Stomach (tissue), 8 donors: ENCODE measurements at regions not wholly inside any gene's neighbourhood (a gene's known extent, or its start where the extent isn't known, plus 50 kb on each side); places are given as distances from the start of the nearest gene placed in this dataset.
"Not testable (repeated sequence)": the region's sequence is repeated elsewhere in the genome, so short reads cannot be mapped to it uniquely, and the experiment has no call there.

ENCODE experiments used
- DNase-seq, 2 donors: peaks; one replicate each; pipeline versions ENCODE4 v3.0.0 to v3.0.0-alpha.2; 2013 to 2019
- H3K27ac ChIP-seq, 5 donors: fragments of 200-600 bp in 4 of 5; sonication (generic) in 4 of 5; one replicate each; pipeline ENCODE4 v1.5.1; 2013 to 2019; ENCODE audit warnings: mild to moderate bottlenecking in 1 of 5, moderate library complexity in 1 of 5
- H3K27me3 ChIP-seq, 3 donors: fragments of 200-600 bp; sonication (generic); one replicate each; pipeline ENCODE4 v1.5.1; 2017 to 2019; ENCODE audit warnings: mixed run types in 1 of 3
- H3K36me3 ChIP-seq, 4 donors: fragments of 200-600 bp; sonication (generic); 1 replicate in 3 of 4; 2 replicates in 1 of 4; pipeline ENCODE4 v1.5.1; 2016 to 2019
- H3K4me1 ChIP-seq, 4 donors: fragments of 200-600 bp; sonication (generic); one replicate each; pipeline ENCODE4 v1.5.1; 2016 to 2019
- H3K4me3 ChIP-seq, 4 donors: fragments of 200-600 bp; sonication (generic) in 3 of 4; one replicate each; pipeline ENCODE4 v1.5.1; 2016 to 2019; ENCODE audit warnings: mild to moderate bottlenecking in 1 of 4
- H3K9me3 ChIP-seq, 4 donors: fragments of 200-600 bp; sonication (generic); one replicate each; pipeline ENCODE4 v1.5.1; 2016 to 2019
- EP300 ChIP-seq: sonication (generic); formaldehyde crosslinking; IDR thresholded peaks from one replicate; pipeline ENCODE4 v1.6.1; 2017; ENCODE audit warnings: antibody characterized with exemption
- POLR2A ChIP-seq, 4 donors: fragments of 450-650 bp; IDR thresholded peaks; one replicate each; pipeline ENCODE4 v1.6.1; 2016; ENCODE audit warnings: antibody characterized with exemption in 4 of 4, control low read depth in 2 of 4, mild to moderate bottlenecking in 1 of 4, moderate library complexity in 1 of 4
- POLR2AphosphoS5 ChIP-seq, 3 donors: sonication (generic); formaldehyde crosslinking; IDR thresholded peaks; one replicate each; pipeline ENCODE4 v1.6.1; 2016; ENCODE audit warnings: antibody characterized with exemption in 3 of 3
- WGBS, 5 donors: extraction: QIAGEN DNeasy Blood & Tissue Kit in 3 of 5; methylation state at CpG; one replicate each; pipeline versions ENCODE4 v1.1.5 to v1.1.7; 2013 to 2018; 5-methylcytosine and 5-hydroxymethylcytosine counted together
- intact Hi-C: fragments of 100-400 bp; cut with DNase I; formaldehyde crosslinking; loops from one replicate; pipeline ENCODE4 v1.15.1; 2023; ENCODE audit warnings: low total_unique reads
- TF ChIP-seq, protein P1 (sequence below), 7 experiments: fragments of 450-650 bp in 4 of 7; fragments of 200-600 bp in 3 of 7; sonication (generic) in 3 of 7; IDR thresholded peaks; one replicate each; pipeline ENCODE4 v1.5.1; 2016 to 2019; ENCODE audit warnings: antibody characterized with exemption in 7 of 7, control low read depth in 2 of 7, mild to moderate bottlenecking in 1 of 7
- donor health status: healthy with polysubstance abuse.
- donor health status: Bipolar disorder and iron deficiency.
- donor health status: healthy.

DNA sequence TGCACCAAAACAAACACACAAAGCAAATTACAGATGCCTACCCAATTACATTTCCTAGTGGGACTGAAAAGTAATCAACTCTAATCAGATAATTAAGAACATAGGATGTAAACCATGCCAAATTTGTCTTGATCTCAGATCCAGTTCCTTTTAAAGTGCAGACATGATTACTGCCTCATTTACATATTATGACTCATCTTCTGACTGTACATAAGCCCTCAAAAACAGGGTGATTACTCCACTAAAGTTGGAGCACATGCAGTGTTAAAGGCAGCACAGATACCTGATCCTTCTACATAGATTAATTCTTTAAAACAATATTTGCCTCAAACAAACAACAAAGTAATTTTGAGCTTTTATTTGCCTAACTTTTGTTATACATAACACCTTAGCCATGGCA is 337.2 kb downstream of the RPS29 start:
- peaks cover 0 to 7% (median 3%) of the 10 kb centered on the region in 4 donors for H3K9me3 ChIP-seq

DNA sequence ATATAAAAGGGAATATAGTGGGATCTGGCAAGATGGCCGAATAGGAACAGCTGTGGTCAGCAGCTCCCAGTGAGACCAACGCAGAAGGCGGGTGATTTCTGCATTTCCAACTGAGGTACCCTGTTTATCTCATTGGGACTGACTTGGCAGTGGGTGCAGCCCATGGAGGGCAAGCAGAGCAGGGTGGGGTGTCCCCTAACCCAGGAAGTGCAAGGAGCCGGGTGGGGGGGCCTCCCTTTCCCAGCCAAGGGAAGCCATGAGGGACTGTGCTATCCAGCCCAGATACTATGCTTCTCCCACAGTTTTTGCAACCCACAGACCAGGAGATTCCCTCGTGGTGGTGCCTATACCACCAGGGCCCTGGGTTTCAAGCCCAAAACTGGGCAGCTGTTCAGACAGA is 342.4 kb downstream of the RPS29 start:
- peaks cover 0 to 11% (median 3%) of the 10 kb centered on the region in 4 donors for H3K9me3 ChIP-seq
- 82 to 90% (median 84%) methylated on average over 5 of the region's 5 CpGs for WGBS, 5 donors
- DNase-seq, H3K4me3 ChIP-seq, H3K27me3 ChIP-seq, H3K36me3 ChIP-seq, H3K27ac ChIP-seq, intact Hi-C loops, H3K4me1 ChIP-seq: not testable (repeated sequence)

More for the DNA sequence above, 337.2 kb downstream of the RPS29 start:
- intact Hi-C loops: no loop called here
- H3K36me3 ChIP-seq: no peaks in the 10 kb centered on the region
- TF ChIP-seq POLR2AphosphoS5 (IDR thresholded peaks at IDR 0.05) (no peak), EP300 (no peak), POLR2A (IDR thresholded peaks at IDR 0.05) (no peak)
- TF ChIP-seq, protein P1, sequence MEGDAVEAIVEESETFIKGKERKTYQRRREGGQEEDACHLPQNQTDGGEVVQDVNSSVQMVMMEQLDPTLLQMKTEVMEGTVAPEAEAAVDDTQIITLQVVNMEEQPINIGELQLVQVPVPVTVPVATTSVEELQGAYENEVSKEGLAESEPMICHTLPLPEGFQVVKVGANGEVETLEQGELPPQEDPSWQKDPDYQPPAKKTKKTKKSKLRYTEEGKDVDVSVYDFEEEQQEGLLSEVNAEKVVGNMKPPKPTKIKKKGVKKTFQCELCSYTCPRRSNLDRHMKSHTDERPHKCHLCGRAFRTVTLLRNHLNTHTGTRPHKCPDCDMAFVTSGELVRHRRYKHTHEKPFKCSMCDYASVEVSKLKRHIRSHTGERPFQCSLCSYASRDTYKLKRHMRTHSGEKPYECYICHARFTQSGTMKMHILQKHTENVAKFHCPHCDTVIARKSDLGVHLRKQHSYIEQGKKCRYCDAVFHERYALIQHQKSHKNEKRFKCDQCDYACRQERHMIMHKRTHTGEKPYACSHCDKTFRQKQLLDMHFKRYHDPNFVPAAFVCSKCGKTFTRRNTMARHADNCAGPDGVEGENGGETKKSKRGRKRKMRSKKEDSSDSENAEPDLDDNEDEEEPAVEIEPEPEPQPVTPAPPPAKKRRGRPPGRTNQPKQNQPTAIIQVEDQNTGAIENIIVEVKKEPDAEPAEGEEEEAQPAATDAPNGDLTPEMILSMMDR (IDR thresholded peaks at IDR 0.05): no peak
- no peaks in the 10 kb centered on the region for H3K4me1 ChIP-seq
- no peak overlapping the region for H3K4me3 ChIP-seq
- H3K27ac ChIP-seq: no peak overlapping the region
- no peaks in the 10 kb centered on the region for H3K27me3 ChIP-seq
- DNase-seq: peak in 1 of 2 donors; percentile 9

DNA sequence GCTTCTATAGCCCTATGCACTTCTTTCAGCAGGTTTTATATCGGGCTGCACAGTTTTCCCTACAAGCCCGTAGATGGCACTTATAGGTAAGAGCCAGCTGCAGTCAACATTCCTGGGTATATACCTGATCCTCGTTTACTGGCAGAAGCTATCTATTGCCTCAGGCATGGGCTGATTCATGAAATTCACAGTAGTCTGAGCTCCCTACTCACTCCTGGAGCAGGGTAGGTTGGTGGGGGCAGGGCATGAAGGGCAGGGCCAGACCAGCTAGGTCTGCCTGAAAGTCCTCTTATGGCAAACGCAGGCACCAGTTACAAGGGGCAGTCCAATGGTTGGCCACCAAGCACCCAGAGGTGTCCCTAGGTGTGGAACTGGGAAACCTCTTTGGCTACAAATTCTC is 345.8 kb downstream of the RPS29 start:
- Histone ChIP-seq H3K27me3 (no peaks in the 10 kb centered on the region), H3K4me3 (no peak overlapping the region), H3K4me1 (no peaks in the 10 kb centered on the region), H3K27ac (no peak overlapping the region), H3K9me3 (peaks cover 0 to 33% (median 22%) of the 10 kb centered on the region in 4 donors), H3K36me3 (no peaks in the 10 kb centered on the region)
- no peak for TF ChIP-seq POLR2A (IDR thresholded peaks at IDR 0.05)
- TF ChIP-seq POLR2AphosphoS5 (IDR thresholded peaks at IDR 0.05): no peak
- TF ChIP-seq EP300: no peak
- TF ChIP-seq, protein P1 (IDR thresholded peaks at IDR 0.05): no peak
- DNase-seq: no peak
- 61 to 89% (median 82%) methylated on average over 4 of the region's 4 CpGs for WGBS, 5 donors
- intact Hi-C loops: no loop called here

DNA sequence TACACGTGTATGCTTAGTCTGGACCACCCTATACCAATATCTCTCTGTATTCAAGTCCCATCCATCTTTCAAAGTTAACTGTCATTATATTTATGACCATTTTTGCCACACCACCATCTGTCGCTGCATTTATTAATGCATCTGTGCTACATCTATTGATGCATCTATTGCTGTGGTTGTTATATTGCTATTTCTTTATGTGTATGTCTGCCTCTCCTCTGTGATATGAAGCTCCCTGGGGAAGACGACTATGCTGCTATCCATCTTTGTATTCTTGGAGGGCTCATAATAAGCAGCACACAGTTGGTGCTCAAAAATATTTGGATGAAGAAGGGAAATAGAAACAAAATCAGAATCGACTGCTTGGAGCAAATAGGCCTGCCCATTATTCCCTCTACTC is 357.6 kb downstream of the RPS29 start:
- H3K4me1 ChIP-seq: no peaks in the 10 kb centered on the region
- no peak overlapping the region for H3K27ac ChIP-seq
- TF ChIP-seq EP300 (no peak), POLR2AphosphoS5 (IDR thresholded peaks at IDR 0.05) (no peak), POLR2A (IDR thresholded peaks at IDR 0.05) (no peak)
- TF ChIP-seq, protein P1 (IDR thresholded peaks at IDR 0.05): no peak
- no peaks in the 10 kb centered on the region for H3K36me3 ChIP-seq
- intact Hi-C loops: no loop called here
- peaks cover 0 to 13% (median 4%) of the 10 kb centered on the region in 4 donors for H3K9me3 ChIP-seq
- H3K27me3 ChIP-seq: no peaks in the 10 kb centered on the region
- no peak overlapping the region for H3K4me3 ChIP-seq
- 67 to 87% (median 83%) methylated on average over 4 of the region's 4 CpGs for whole genome bisulfite sequencing, 5 donors
- no peak for DNase-seq

DNA sequence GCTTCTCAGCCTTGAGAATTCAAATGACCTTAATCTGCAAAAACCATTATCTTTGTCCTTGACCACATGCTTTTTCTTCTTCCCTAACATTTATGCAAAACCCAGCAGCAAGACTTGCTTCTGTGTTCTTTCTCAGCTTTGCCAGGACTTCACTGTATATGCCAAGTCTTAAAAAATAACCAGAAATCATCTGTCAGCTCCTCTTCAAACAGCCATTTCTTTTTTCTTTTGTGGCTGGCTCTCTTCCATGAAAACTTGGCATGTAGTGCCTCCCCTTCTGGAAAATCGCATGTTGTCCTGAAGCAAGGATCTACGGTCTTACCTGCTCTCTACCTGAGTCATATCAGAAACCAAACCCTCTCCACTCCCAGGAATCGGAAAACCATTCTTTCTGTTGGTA is 364.9 kb downstream of the RPS29 start:
- Histone ChIP-seq H3K27me3 (no peaks in the 10 kb centered on the region), H3K4me1 (no peaks in the 10 kb centered on the region), H3K36me3 (no peaks in the 10 kb centered on the region), H3K4me3 (no peak overlapping the region), H3K9me3 (no peaks in the 10 kb centered on the region), H3K27ac (no peak overlapping the region)
- TF ChIP-seq, protein P1 (IDR thresholded peaks at IDR 0.05): no peak
- TF ChIP-seq POLR2A (IDR thresholded peaks at IDR 0.05) (no peak), POLR2AphosphoS5 (IDR thresholded peaks at IDR 0.05) (no peak), EP300 (no peak)
- intact Hi-C loops: no loop called here
- WGBS, 5 donors: 58 to 86% (median 74%) methylated on average over 3 of the region's 3 CpGs
- peak in 1 of 2 donors; percentile 3 for DNase-seq
